HEK293 (cell line): ENCODE measurements at regions not wholly inside any gene's neighbourhood (a gene's known extent, or its start where the extent isn't known, plus 50 kb on each side); places are given as distances from the start of the nearest gene placed in this dataset.

Source experiments
- CTCF ChIA-PET: fragments of 350-600 bp; formaldehyde crosslinking; extraction: SDS; loops from one replicate; lab custom pipeline; 2021; ENCODE audit warnings: antibody characterized with exemption; lab: Yijun Ruan, JAX
- POLR2A ChIA-PET: fragments of 300-600 bp; formaldehyde crosslinking; extraction: SDS; loops from one replicate; lab custom pipeline; 2020; ENCODE audit warnings: antibody characterized with exemption, inconsistent platforms; lab: Yijun Ruan, JAX
- H3K27ac ChIP-seq: fragments of 200-500 bp; sonication (Bioruptor generic); 2 replicates; pipeline ENCODE4 v1.5.1; 2014; ENCODE audit warnings: low read depth, low read length, control low read depth, inconsistent platforms; ENCODE audit errors: extremely low read depth
- H3K36me3 ChIP-seq, 2 experiments: fragments of 200-500 bp in 1 of 2; sonication (Bioruptor generic) in 1 of 2; 1 replicate in 1 of 2; 2 replicates in 1 of 2; pipeline ENCODE4 v1.5.1; 2014 to 2017; ENCODE audit warnings: inconsistent platforms in 2 of 2, low read length in 2 of 2; ENCODE audit not compliant: control insufficient read depth in 2 of 2, insufficient read depth in 1 of 2
- H3K4me1 ChIP-seq: fragments of 200-500 bp; sonication (Bioruptor generic); 2 replicates; pipeline ENCODE4 v1.5.1; 2014; ENCODE audit warnings: mild to moderate bottlenecking, low read length, inconsistent platforms; ENCODE audit not compliant: control insufficient read depth, insufficient read depth
- H3K4me3 ChIP-seq: 2 replicates; pipeline ENCODE4 v1.5.1; 2011; ENCODE audit warnings: low read depth, mild to moderate bottlenecking, control low read depth, low read length, moderate library complexity
- H3K9me3 ChIP-seq: fragments of 200-500 bp; sonication (Bioruptor generic); 2 replicates; pipeline ENCODE4 v1.5.1; 2014; ENCODE audit warnings: low read depth, low read length, inconsistent platforms; ENCODE audit not compliant: control insufficient read depth, insufficient read depth
- EGR2 ChIP-seq: fragments of 450-650 bp; formaldehyde crosslinking; IDR thresholded peaks from 2 replicates; pipeline ENCODE4 v1.5.1; 2016; ENCODE audit warnings: low read depth, missing biosample characterization, missing genetic modification characterization
- HOXD13 ChIP-seq: sonication (generic); formaldehyde crosslinking; IDR thresholded peaks from 2 replicates; pipeline ENCODE4 v1.8.0; 2022; ENCODE audit warnings: missing genetic modification reagents, borderline replicate concordance
- KLF1 ChIP-seq: fragments of 450-650 bp; formaldehyde crosslinking; IDR thresholded peaks from 2 replicates; pipeline ENCODE4 v1.5.1; 2016; ENCODE audit warnings: missing biosample characterization, missing genetic modification characterization
- SCRT2 ChIP-seq: fragments of 450-650 bp; formaldehyde crosslinking; IDR thresholded peaks from 2 replicates; pipeline ENCODE4 v1.5.1; 2016; ENCODE audit warnings: missing biosample characterization, missing genetic modification characterization
- SP3 ChIP-seq: fragments of 450-650 bp; formaldehyde crosslinking; IDR thresholded peaks from 2 replicates; pipeline ENCODE4 v1.5.1; 2016; ENCODE audit warnings: missing biosample characterization, missing genetic modification characterization
- ZBTB49 ChIP-seq: fragments of 450-650 bp; formaldehyde crosslinking; IDR thresholded peaks from 2 replicates; pipeline ENCODE4 v1.5.1; 2016; ENCODE audit warnings: missing biosample characterization, missing genetic modification characterization, low read depth
- ZEB2 ChIP-seq: fragments of 450-650 bp; formaldehyde crosslinking; IDR thresholded peaks from 2 replicates; pipeline ENCODE4 v1.5.1; 2016; ENCODE audit warnings: missing biosample characterization, missing genetic modification characterization
- ZFP3 ChIP-seq: fragments of 450-650 bp; formaldehyde crosslinking; IDR thresholded peaks from 2 replicates; pipeline ENCODE4 v1.5.1; 2016; ENCODE audit warnings: low read depth, missing biosample characterization, missing genetic modification characterization
- ZNF148 ChIP-seq: fragments of 450-650 bp; formaldehyde crosslinking; IDR thresholded peaks from 2 replicates; pipeline ENCODE4 v1.5.0; 2017; ENCODE audit warnings: missing biosample characterization, missing genetic modification characterization, borderline replicate concordance
- ZNF19 ChIP-seq: fragments of 450-650 bp; formaldehyde crosslinking; IDR thresholded peaks from 2 replicates; pipeline ENCODE4; 2016; ENCODE audit warnings: missing biosample characterization, missing genetic modification characterization, low read depth
- ZNF223 ChIP-seq: fragments of 450-650 bp; formaldehyde crosslinking; IDR thresholded peaks from 2 replicates; pipeline ENCODE4 v1.5.1; 2016; ENCODE audit warnings: missing biosample characterization, missing genetic modification characterization
- ZNF23 ChIP-seq: fragments of 450-650 bp; formaldehyde crosslinking; IDR thresholded peaks from 2 replicates; pipeline ENCODE4 v1.5.1; 2016; ENCODE audit warnings: missing biosample characterization, missing genetic modification characterization, borderline replicate concordance
- ZNF239 ChIP-seq: fragments of 450-650 bp; formaldehyde crosslinking; IDR thresholded peaks from 2 replicates; pipeline ENCODE4 v1.5.1; 2016; ENCODE audit warnings: missing biosample characterization, missing genetic modification characterization
- ZNF26 ChIP-seq: fragments of 450-650 bp; formaldehyde crosslinking; IDR thresholded peaks from 2 replicates; pipeline ENCODE4 v1.5.1; 2016; ENCODE audit warnings: missing biosample characterization, missing genetic modification characterization
- ZNF571 ChIP-seq: fragments of 450-650 bp; formaldehyde crosslinking; IDR thresholded peaks from 2 replicates; pipeline ENCODE4 v1.5.0; 2017; ENCODE audit warnings: missing biosample characterization, missing genetic modification characterization
- ZNF580 ChIP-seq: fragments of 450-650 bp; formaldehyde crosslinking; IDR thresholded peaks from 2 replicates; pipeline ENCODE4 v1.5.1; 2016; ENCODE audit warnings: missing biosample characterization, missing genetic modification characterization
- ZNF639 ChIP-seq: fragments of 450-650 bp; formaldehyde crosslinking; IDR thresholded peaks from 2 replicates; pipeline ENCODE4 v1.5.1; 2016; ENCODE audit warnings: missing biosample characterization, missing genetic modification characterization
- ZNF792 ChIP-seq: fragments of 450-650 bp; formaldehyde crosslinking; IDR thresholded peaks from 2 replicates; pipeline ENCODE4 v1.5.1; 2016; ENCODE audit warnings: missing biosample characterization, missing genetic modification characterization
- ZSCAN5A ChIP-seq: fragments of 450-650 bp; formaldehyde crosslinking; IDR thresholded peaks from 2 replicates; pipeline ENCODE4 v1.5.1; 2016; ENCODE audit warnings: missing biosample characterization, missing genetic modification characterization

- ChIA-PET POLR2A (no interaction called here), CTCF (no interaction called here)
- Histone ChIP-seq H3K4me3 (no peak overlapping the region), H3K9me3 (no peaks in the 10 kb centered on the region), H3K36me3 (no peaks in the 10 kb centered on the region)
- TF ChIP-seq ZNF148 (tag by site-specific recombination), result no peak
- TF ChIP-seq ZNF580 (tag by site-specific recombination), result no peak
- TF ChIP-seq ZNF19 (tag by site-specific recombination), result no peak
- TF ChIP-seq, all 188 proteins: peak for 0
- Histone ChIP-seq H3K27ac (no peak overlapping the region), H3K4me1 (no peaks in the 10 kb centered on the region)
Observed at GRCh38 chr12:74381958-74382357, 155.7 kb upstream of the ATXN7L3B start.

- Histone ChIP-seq H3K4me3 (no peak overlapping the region), H3K9me3 (no peaks in the 10 kb centered on the region), H3K4me1 (no peaks in the 10 kb centered on the region), H3K36me3 (no peaks in the 10 kb centered on the region), H3K27ac (no peak overlapping the region)
- POLR2A ChIA-PET, result no interaction called here
- TF ChIP-seq ZNF571, result no peak
- TF ChIP-seq ZNF639, result no peak
- no peak for TF ChIP-seq ZNF223
- TF ChIP-seq ZBTB49 (tag by site-specific recombination), result no peak
- TF ChIP-seq ZNF26, result no peak
- TF ChIP-seq ZFP3 (tag by site-specific recombination), result no peak
- no peak for TF ChIP-seq ZNF239 (tag by site-specific recombination)
- CTCF ChIA-PET, result no interaction called here
Observed at GRCh38 chr12:74382983-74383382, 154.7 kb upstream of the ATXN7L3B start.

- TF ChIP-seq SCRT2, result no peak
- TF ChIP-seq SP3 (tag by site-specific recombination), result no peak
- no peak for TF ChIP-seq ZNF792
- no peak for TF ChIP-seq HOXD13 (CRISPR knock-in tag)
- TF ChIP-seq ZSCAN5A (tag by site-specific recombination), result no peak
- no peak for TF ChIP-seq EGR2 (tag by site-specific recombination)
- no peak for TF ChIP-seq ZEB2 (tag by site-specific recombination)
- no peak for TF ChIP-seq ZNF23
- no peak for TF ChIP-seq ZNF639
- no peak for TF ChIP-seq KLF1
- H3K27ac ChIP-seq, result no peak overlapping the region
- POLR2A ChIA-PET, result no interaction called here
- H3K4me3 ChIP-seq, result no peak overlapping the region
- no peaks in the 10 kb centered on the region for H3K36me3 ChIP-seq
- H3K9me3 ChIP-seq, result no peaks in the 10 kb centered on the region
- CTCF ChIA-PET, result no interaction called here
- H3K4me1 ChIP-seq, result no peaks in the 10 kb centered on the region
Observed at GRCh38 chr12:74391283-74391682, 146.4 kb upstream of the ATXN7L3B start.
